Small intestine (tissue), 7 donors: ENCODE measurements at regions not wholly inside any gene's neighbourhood (a gene's known extent, or its start where the extent isn't known, plus 50 kb on each side); places are given as distances from the start of the nearest gene placed in this dataset.
A peak's percentile ranks its signal among the peaks of the same experiment; 100 is the strongest.

Source experiments
- DNase-seq, 2 donors: peaks; one replicate each; pipeline versions ENCODE4 v3.0.0 to v3.0.0-alpha.2; 2013
- FAIRE-seq: peaks from 2 replicates; lab custom pipeline; 2012; peaks lifted over from hg19 to GRCh38; lab: Jason Lieb, UNC
- H3K27ac ChIP-seq, 3 donors: one replicate each; pipeline ENCODE4 v1.5.1; 2013; ENCODE audit warnings: low read length in 2 of 3, mild to moderate bottlenecking in 2 of 3, control low read depth in 1 of 3, inconsistent platforms in 1 of 3, low read depth in 1 of 3, moderate library complexity in 1 of 3
- H3K27me3 ChIP-seq, 3 donors: one replicate each; pipeline ENCODE4 v1.6.1; 2013; ENCODE audit warnings: low read length in 3 of 3, inconsistent platforms in 1 of 3; ENCODE audit not compliant: control insufficient read depth in 3 of 3, insufficient read depth in 3 of 3
- H3K36me3 ChIP-seq, 3 donors: one replicate each; pipeline ENCODE4 v1.6.1; 2013; ENCODE audit warnings: low read length in 3 of 3, inconsistent platforms in 1 of 3, low read depth in 1 of 3, mild to moderate bottlenecking in 1 of 3, moderate library complexity in 1 of 3; ENCODE audit not compliant: control insufficient read depth in 3 of 3, insufficient read depth in 2 of 3
- H3K4me1 ChIP-seq, 3 donors: one replicate each; pipeline ENCODE4 v1.6.1; 2013; ENCODE audit warnings: low read length in 2 of 3, inconsistent platforms in 1 of 3, low read depth in 1 of 3, mild to moderate bottlenecking in 1 of 3, moderate library complexity in 1 of 3; ENCODE audit not compliant: control insufficient read depth in 3 of 3, insufficient read depth in 2 of 3
- H3K4me3 ChIP-seq, 3 donors: one replicate each; pipeline ENCODE4 v1.5.1; 2013; ENCODE audit warnings: low read length in 3 of 3, control low read depth in 1 of 3, inconsistent platforms in 1 of 3, low read depth in 1 of 3, mild to moderate bottlenecking in 1 of 3, moderate library complexity in 1 of 3
- H3K9me3 ChIP-seq, 2 donors: one replicate each; pipeline ENCODE4 v1.6.1; 2013; ENCODE audit warnings: low read depth in 1 of 2, low read length in 1 of 2; ENCODE audit not compliant: control insufficient read depth in 2 of 2, insufficient read depth in 1 of 2
- WGBS, 3 donors: extraction: QIAGEN DNeasy Blood & Tissue Kit; methylation state at CpG; one replicate each; pipeline ENCODE4 v1.1.7; 2013; 5-methylcytosine and 5-hydroxymethylcytosine counted together
- donor health status: healthy with polysubstance abuse.
- donor health status: control.
- donor health status: control.
- donor health status: Bipolar disorder and iron deficiency.
- donor health status: healthy.

- Histone ChIP-seq H3K36me3 (no peaks in the 10 kb centered on the region), H3K4me3 (no peak overlapping the region), H3K27ac (no peak overlapping the region), H3K27me3 (no peaks in the 10 kb centered on the region), H3K4me1 (no peaks in the 10 kb centered on the region), H3K9me3 (no peaks in the 10 kb centered on the region)
- WGBS, 3 donors, result 79 to 88% (median 87%) methylated on average over 4 of the region's 4 CpGs
- DNase-seq, result no peak
- no peak for FAIRE-seq
Observed at GRCh38 chr3:152011812-152012735, 138.6 kb downstream of the SUCNR1 start.

GRCh38 chr3:152019508-152019907, 146.1 kb downstream of the SUCNR1 start:
- Histone ChIP-seq H3K4me3 (no peak overlapping the region), H3K27me3 (no peaks in the 10 kb centered on the region), H3K27ac (no peak overlapping the region), H3K4me1 (no peaks in the 10 kb centered on the region), H3K9me3 (no peaks in the 10 kb centered on the region), H3K36me3 (no peaks in the 10 kb centered on the region)
- FAIRE-seq, result no peak
- DNase-seq, result no peak
- WGBS, 3 donors, result 63 to 75% (median 64%) methylated on average over 2 of the region's 2 CpGs

DNA sequence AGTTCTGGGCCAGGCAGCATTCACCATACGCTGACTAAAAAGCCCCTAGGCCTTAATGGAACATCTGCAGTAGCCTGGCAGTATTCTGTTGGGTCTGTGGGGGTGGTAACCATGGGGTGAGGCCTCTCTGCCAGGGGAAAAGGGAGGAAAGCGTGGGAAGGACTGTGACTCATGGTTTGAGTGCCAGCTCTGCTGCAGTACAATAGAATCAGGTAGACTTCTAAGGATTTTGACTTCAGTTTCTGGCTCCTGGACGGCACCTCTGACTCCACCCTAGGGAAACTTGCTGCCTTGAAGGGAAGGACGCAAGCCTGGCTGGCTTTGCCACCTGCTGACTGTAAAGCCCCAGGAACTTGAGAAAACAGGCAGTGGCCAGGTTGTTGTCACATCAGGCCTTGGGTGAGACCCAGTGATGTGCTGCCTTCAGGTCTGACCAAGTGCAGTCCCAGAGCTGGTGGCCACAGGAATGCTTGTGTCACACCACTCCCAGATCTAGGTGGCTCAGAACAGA, 148.6 kb downstream of the SUCNR1 start:
- 67 to 75% (median 71%) methylated on average over 4 of the region's 4 CpGs for WGBS, 3 donors
- no peaks in the 10 kb centered on the region for H3K27me3 ChIP-seq
- H3K4me1 ChIP-seq, result no peaks in the 10 kb centered on the region
- no peaks in the 10 kb centered on the region for H3K36me3 ChIP-seq
- no peak for DNase-seq
- H3K27ac ChIP-seq, result no peak overlapping the region
- H3K9me3 ChIP-seq, result no peaks in the 10 kb centered on the region
- no peak for FAIRE-seq
- no peak overlapping the region for H3K4me3 ChIP-seq

- FAIRE-seq (peak; percentile 15), DNase-seq (peak in 1 of 2 donors; percentile 13)
- Histone ChIP-seq H3K36me3 (no peaks in the 10 kb centered on the region), H3K4me3 (no peak overlapping the region), H3K27me3 (no peaks in the 10 kb centered on the region), H3K27ac (no peak overlapping the region), H3K4me1 (no peaks in the 10 kb centered on the region), H3K9me3 (no peaks in the 10 kb centered on the region)
- WGBS, 3 donors, result 71 to 85% (median 76%) methylated on average over 5 of the region's 5 CpGs
Observed at GRCh38 chr3:152026033-152026556, 152.7 kb downstream of the SUCNR1 start.

DNA sequence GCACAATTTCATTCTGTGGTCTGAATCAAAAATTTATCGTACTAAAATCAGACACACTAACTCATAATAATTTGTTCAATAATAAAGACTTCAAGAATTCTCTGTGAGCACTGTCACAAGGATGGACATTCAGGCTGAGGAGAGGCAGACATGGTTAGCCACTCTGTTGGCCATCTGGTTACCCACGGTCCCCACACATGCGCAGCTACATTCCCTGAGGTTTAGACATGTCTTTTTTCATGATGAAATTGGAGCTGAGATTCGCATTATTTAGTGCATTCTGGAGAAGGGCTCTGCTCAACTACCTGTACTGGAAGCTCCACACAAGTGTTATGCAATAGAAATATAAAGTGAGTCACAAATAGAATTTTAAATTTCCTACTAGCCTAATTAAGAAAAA, 156.9 kb downstream of the SUCNR1 start:
- WGBS, 3 donors, result 89 to 93% (median 93%) methylated on average over 4 of the region's 4 CpGs
- Histone ChIP-seq H3K27ac (no peak overlapping the region), H3K27me3 (no peaks in the 10 kb centered on the region), H3K36me3 (no peaks in the 10 kb centered on the region), H3K9me3 (peaks cover 0 to 6% of the 10 kb centered on the region in 2 donors), H3K4me1 (no peaks in the 10 kb centered on the region), H3K4me3 (no peak overlapping the region)
- FAIRE-seq (no peak), DNase-seq (no peak)

GRCh38 chr3:152031321-152031720, 157.9 kb downstream of the SUCNR1 start:
- Histone ChIP-seq H3K4me1 (no peaks in the 10 kb centered on the region), H3K27me3 (no peaks in the 10 kb centered on the region), H3K36me3 (no peaks in the 10 kb centered on the region), H3K4me3 (no peak overlapping the region), H3K9me3 (peaks cover 0 to 9% of the 10 kb centered on the region in 2 donors), H3K27ac (no peak overlapping the region)
- 89 to 95% (median 91%) methylated on average over 3 of the region's 3 CpGs for WGBS, 3 donors
- FAIRE-seq (peak; percentile 26), DNase-seq (no peak)

- Histone ChIP-seq H3K36me3 (no peaks in the 10 kb centered on the region), H3K27me3 (no peaks in the 10 kb centered on the region), H3K9me3 (peaks cover 0 to 9% of the 10 kb centered on the region in 2 donors), H3K27ac (no peak overlapping the region), H3K4me3 (no peak overlapping the region), H3K4me1 (no peaks in the 10 kb centered on the region)
- DNase-seq, result no peak
- FAIRE-seq, result no peak
- 91 to 93% (median 93%) methylated on average over 2 of the region's 2 CpGs for WGBS, 3 donors
Observed at GRCh38 chr3:152037297-152037696, 163.9 kb downstream of the SUCNR1 start.

GRCh38 chr3:152037953-152038352, 164.5 kb downstream of the SUCNR1 start:
- Histone ChIP-seq H3K27me3 (no peaks in the 10 kb centered on the region), H3K9me3 (peaks cover 0 to 9% of the 10 kb centered on the region in 2 donors), H3K4me1 (no peaks in the 10 kb centered on the region), H3K36me3 (no peaks in the 10 kb centered on the region), H3K4me3 (no peak overlapping the region), H3K27ac (no peak overlapping the region)
- FAIRE-seq (no peak), DNase-seq (no peak)
